Motor neuron (in vitro differentiated cells): ENCODE measurements at regions not wholly inside any gene's neighbourhood (a gene's known extent, or its start where the extent isn't known, plus 50 kb on each side); places are given as distances from the start of the nearest gene placed in this dataset.

Experiments used
- ATAC-seq, 8 experiments: fragments of 200-7000 bp; cut with Tn5 transposase; replicated peaks in 6 of 8; 2 replicates each; pipeline ENCODE4 v1.8.0; 2021; ENCODE audit warnings: mild to moderate bottlenecking in 8 of 8, moderate library complexity in 8 of 8
- H3K27ac ChIP-seq, 2 donors: fragments of 250-450 bp; sonication (Bioruptor Pico); 2 replicates each; pipeline ENCODE4 v1.9.0; 2021; ENCODE audit warnings: antibody characterized with exemption in 2 of 2, mild to moderate bottlenecking in 2 of 2, moderate library complexity in 1 of 2
- H3K4me1 ChIP-seq, 2 donors: fragments of 250-450 bp; sonication (Bioruptor Pico); replicated peaks in 1 of 2; 2 replicates each; pipeline ENCODE4 v1.6.1; 2021; ENCODE audit warnings: antibody characterized with exemption in 2 of 2, mild to moderate bottlenecking in 2 of 2, moderate library complexity in 1 of 2
- H3K4me3 ChIP-seq, 5 donors: fragments of 250-450 bp; sonication (Bioruptor Pico); 2 replicates each; pipeline ENCODE4 v1.9.0; 2021; ENCODE audit warnings: antibody characterized with exemption in 5 of 5, mild to moderate bottlenecking in 5 of 5, moderate library complexity in 4 of 5
- WGBS, 10 experiments: fragments of 450-650 bp; shearing (Covaris generic); methylation state at CpG; one replicate each; pipeline ENCODE4 v1.0.0; 2022; 5-methylcytosine and 5-hydroxymethylcytosine counted together
- in situ Hi-C, 9 experiments: fragments of 400-800 bp; cut with MboI; loops; one replicate each; pipeline ENCODE4 v1.15.0; 2021; ENCODE audit warnings: low sequenced_read_pairs in 9 of 9, low pct_unique_long_range_greater_than_20kb in 2 of 9; ENCODE audit not compliant: unreplicated experiment in 9 of 9

- 0 to 100% (median 39%) methylated on average over 1 to 3 of the region's 3 CpGs; no CpG with 5 or more reads in 2 of the 10 experiments for WGBS, 10 experiments
- ATAC-seq, result no peak
- in situ Hi-C loops, result no loop called here
- peaks cover 19 to 20% of the 10 kb centered on the region in 2 donors for H3K4me1 ChIP-seq
- no peak overlapping the region for H3K4me3 ChIP-seq
- H3K27ac ChIP-seq, result no peak overlapping the region
Measured at GRCh38 chr11:45597097-45597496, 68.3 kb downstream of the CHST1 start.

- WGBS, 10 experiments, result 0 to 100% (median 49%) methylated on average over 1 to 3 of the region's 6 CpGs; no CpG with 5 or more reads in 3 of the 10 experiments
- Histone ChIP-seq H3K27ac (no peak overlapping the region), H3K4me1 (peaks cover 19 to 20% of the 10 kb centered on the region in 2 donors), H3K4me3 (no peak overlapping the region)
- ATAC-seq, result no peak
- in situ Hi-C loops, result no loop called here
Measured at GRCh38 chr11:45596571-45596970, 68.9 kb downstream of the CHST1 start.

GRCh38 chr11:45593992-45594391 lies 71.4 kb downstream of the CHST1 start:
- 29 to 100% (median 81%) methylated on average over 1 to 3 of the region's 4 CpGs; no CpG with 5 or more reads in 5 of the 10 experiments for WGBS, 10 experiments
- in situ Hi-C loops, result no loop called here
- peak in 2 of 8 experiments; percentile 30 to 56 for ATAC-seq
- Histone ChIP-seq H3K4me1 (peaks cover 15 to 19% of the 10 kb centered on the region in 2 donors), H3K4me3 (no peak overlapping the region), H3K27ac (no peak overlapping the region)

GRCh38 chr11:45592636-45593035 lies 72.8 kb downstream of the CHST1 start:
- Histone ChIP-seq H3K27ac (no peak overlapping the region), H3K4me1 (peaks cover 14 to 19% of the 10 kb centered on the region in 2 donors), H3K4me3 (no peak overlapping the region)
- in situ Hi-C loops, result no loop called here
- 12 to 100% (median 52%) methylated on average over 1 to 6 of the region's 6 CpGs; no CpG with 5 or more reads in 2 of the 10 experiments for WGBS, 10 experiments
- peak in 4 of 8 experiments; percentile 9 to 41 (median 24) for ATAC-seq

GRCh38 chr11:45590743-45591142 lies 74.7 kb downstream of the CHST1 start:
- in situ Hi-C loops, result no loop called here
- H3K4me1 ChIP-seq, result peaks cover 14 to 17% of the 10 kb centered on the region in 2 donors
- no peak for ATAC-seq
- no peak overlapping the region for H3K27ac ChIP-seq
- H3K4me3 ChIP-seq, result no peak overlapping the region
- WGBS, 10 experiments, result 30 to 95% (median 76%) methylated on average over 1 to 3 of the region's 3 CpGs; no CpG with 5 or more reads in 4 of the 10 experiments

- no peak for ATAC-seq
- in situ Hi-C loops, result no loop called here
Measured at GRCh38 chr11:45585205-45585604, 80.2 kb downstream of the CHST1 start.

GRCh38 chr11:45583981-45584566 lies 81.3 kb downstream of the CHST1 start:
- Histone ChIP-seq H3K27ac (no peak overlapping the region), H3K4me1 (peaks cover 0 to 6% of the 10 kb centered on the region in 2 donors), H3K4me3 (no peak overlapping the region)
- 62 to 83% (median 81%) methylated on average over 1 to 9 of the region's 15 CpGs; no CpG with 5 or more reads in 7 of the 10 experiments for WGBS, 10 experiments
- in situ Hi-C loops, result no loop called here
- peak in 4 of 8 experiments; percentile 32 to 94 (median 57) for ATAC-seq

More at GRCh38 chr11:45585205-45585604, 80.2 kb downstream of the CHST1 start:
- peaks cover 0 to 6% of the 10 kb centered on the region in 2 donors for H3K4me1 ChIP-seq
- 0 to 100% (median 49%) methylated on average over 1 to 3 of the region's 5 CpGs; no CpG with 5 or more reads in 4 of the 10 experiments for WGBS, 10 experiments
- no peak overlapping the region for H3K27ac ChIP-seq
- H3K4me3 ChIP-seq, result no peak overlapping the region

GRCh38 chr11:45580399-45580798 lies 85.0 kb downstream of the CHST1 start:
- H3K27ac ChIP-seq, result no peak overlapping the region
- in situ Hi-C loops, result no loop called here
- 0 to 58% (median 17%) methylated on average over 2 to 5 of the region's 6 CpGs; no CpG with 5 or more reads in 5 of the 10 experiments for WGBS, 10 experiments
- no peak overlapping the region for H3K4me3 ChIP-seq
- peaks cover 11 to 16% of the 10 kb centered on the region in 2 donors for H3K4me1 ChIP-seq
- peak in 4 of 8 experiments; percentile 26 to 68 (median 52) for ATAC-seq

GRCh38 chr11:45578316-45578715 lies 87.1 kb downstream of the CHST1 start:
- peak in 5 of 8 experiments; percentile 26 to 75 (median 72) for ATAC-seq

GRCh38 chr11:45577752-45578151 lies 87.7 kb downstream of the CHST1 start:
- in situ Hi-C loops, result no loop called here
- peak in 6 of 8 experiments; percentile 26 to 71 (median 68) for ATAC-seq
- no peak overlapping the region for H3K4me3 ChIP-seq
- peaks cover 13 to 15% of the 10 kb centered on the region in 2 donors for H3K4me1 ChIP-seq
- H3K27ac ChIP-seq, result no peak overlapping the region
- 0 to 71% (median 29%) methylated on average over 1 to 4 of the region's 4 CpGs; no CpG with 5 or more reads in 4 of the 10 experiments for WGBS, 10 experiments

More at GRCh38 chr11:45578316-45578715, 87.1 kb downstream of the CHST1 start:
- Histone ChIP-seq H3K4me1 (peaks cover 10 to 15% of the 10 kb centered on the region in 2 donors), H3K27ac (no peak overlapping the region), H3K4me3 (no peak overlapping the region)
- in situ Hi-C loops, result no loop called here
- 30 to 100% (median 93%) methylated on average over 1 to 2 of the region's 3 CpGs; no CpG with 5 or more reads in 3 of the 10 experiments for WGBS, 10 experiments

- ATAC-seq, result no peak
- H3K4me1 ChIP-seq, result peaks cover 17 to 20% of the 10 kb centered on the region in 2 donors
- in situ Hi-C loops, result no loop called here
- no peak overlapping the region for H3K27ac ChIP-seq
- 40 to 100% (median 87%) methylated on average over 1 to 2 of the region's 13 CpGs; no CpG with 5 or more reads in 4 of the 10 experiments for WGBS, 10 experiments
- no peak overlapping the region for H3K4me3 ChIP-seq
Measured at GRCh38 chr11:45576461-45577215, 88.8 kb downstream of the CHST1 start.

- H3K27ac ChIP-seq, result no peak overlapping the region
- no peak for ATAC-seq
- no peak overlapping the region for H3K4me3 ChIP-seq
- H3K4me1 ChIP-seq, result peaks cover 17 to 20% of the 10 kb centered on the region in 2 donors
- in situ Hi-C loops, result no loop called here
- 70 to 100% (median 81%) methylated on average over 1 to 4 of the region's 5 CpGs; no CpG with 5 or more reads in 5 of the 10 experiments for WGBS, 10 experiments
Measured at GRCh38 chr11:45573728-45574127, 91.7 kb downstream of the CHST1 start.
